ENCODE measurements at regions not wholly inside any gene's neighbourhood (a gene's known extent, or its start where the extent isn't known, plus 50 kb on each side); places are given as distances from the start of the nearest gene placed in this dataset.
"Not testable (repeated sequence)": the region's sequence is repeated elsewhere in the genome, so short reads cannot be mapped to it uniquely, and the experiment has no call there.

- not testable (repeated sequence) for DNase-seq
Observed at GRCh38 chr12:83427586-83428136, 741.0 kb downstream of the TMTC2 start.

GRCh38 chr12:83414981-83415380, 728.3 kb downstream of the TMTC2 start:
- no peak for DNase-seq

- DNase-seq = no peak
Observed at GRCh38 chr12:83408851-83409250, 722.1 kb downstream of the TMTC2 start.

GRCh38 chr12:83408146-83408545, 721.4 kb downstream of the TMTC2 start:
- DNase-seq = no peak

- no peak for DNase-seq
Observed at GRCh38 chr12:83404521-83404920, 717.8 kb downstream of the TMTC2 start.

- DNase-seq = no peak
Observed at GRCh38 chr12:83390186-83390585, 703.5 kb downstream of the TMTC2 start.

- DNase-seq = no peak
Observed at GRCh38 chr12:83389237-83389996, 702.7 kb downstream of the TMTC2 start.

GRCh38 chr12:83388551-83388950, 701.8 kb downstream of the TMTC2 start:
- DNase-seq = no peak

- no peak for DNase-seq
Observed at GRCh38 chr12:83386527-83387264, 700.0 kb downstream of the TMTC2 start.

GRCh38 chr12:83378186-83378727, 691.6 kb downstream of the TMTC2 start:
- DNase-seq = no peak

GRCh38 chr12:83365317-83365716, 678.6 kb downstream of the TMTC2 start:
- no peak for DNase-seq

GRCh38 chr12:83361475-83361874, 674.8 kb downstream of the TMTC2 start:
- DNase-seq = no peak

GRCh38 chr12:83361071-83361470, 674.4 kb downstream of the TMTC2 start:
- no peak for DNase-seq

GRCh38 chr12:83349907-83350611, 663.4 kb downstream of the TMTC2 start:
- no peak for DNase-seq

GRCh38 chr12:83346333-83346732, 659.6 kb downstream of the TMTC2 start:
- DNase-seq = no peak

GRCh38 chr12:83343767-83344166, 657.1 kb downstream of the TMTC2 start:
- DNase-seq = no peak

- no peak for DNase-seq
Observed at GRCh38 chr12:83335748-83336147, 649.0 kb downstream of the TMTC2 start.

GRCh38 chr12:83326666-83327065, 640.0 kb downstream of the TMTC2 start:
- no peak for DNase-seq

- DNase-seq = no peak
Observed at GRCh38 chr12:83323866-83324265, 637.2 kb downstream of the TMTC2 start.

- DNase-seq = no peak
Observed at GRCh38 chr12:83322809-83323208, 636.1 kb downstream of the TMTC2 start.

GRCh38 chr12:83321971-83322370, 635.3 kb downstream of the TMTC2 start:
- DNase-seq = no peak

GRCh38 chr12:83320350-83320749, 633.6 kb downstream of the TMTC2 start:
- DNase-seq = no peak
